SKM-1 treated with dmso at 0.1 percent for 144 hours (cell line): ENCODE measurements at regions not wholly inside any gene's neighbourhood (a gene's known extent, or its start where the extent isn't known, plus 50 kb on each side); places are given as distances from the start of the nearest gene placed in this dataset.

Source experiments
- DNase-seq: peaks from one replicate; lab custom pipeline; 2025; ENCODE audit not compliant: unreplicated experiment; lab: John Stamatoyannopoulos, UW

GRCh38 chr6:43923376-43924221 lies 153.6 kb downstream of the VEGFA start:
- no peak for DNase-seq

- no peak for DNase-seq
These were observed 152.7 kb downstream of the VEGFA start for GRCh38 chr6:43922426-43923375.

GRCh38 chr6:43921548-43922425 lies 151.8 kb downstream of the VEGFA start:
- no peak for DNase-seq

- DNase-seq: no peak
These were observed 151.0 kb downstream of the VEGFA start for GRCh38 chr6:43921039-43921438.

- no peak for DNase-seq
These were observed 149.8 kb downstream of the VEGFA start for GRCh38 chr6:43919774-43920173.

GRCh38 chr6:43917878-43918382 lies 147.9 kb downstream of the VEGFA start:
- DNase-seq: no peak

DNA sequence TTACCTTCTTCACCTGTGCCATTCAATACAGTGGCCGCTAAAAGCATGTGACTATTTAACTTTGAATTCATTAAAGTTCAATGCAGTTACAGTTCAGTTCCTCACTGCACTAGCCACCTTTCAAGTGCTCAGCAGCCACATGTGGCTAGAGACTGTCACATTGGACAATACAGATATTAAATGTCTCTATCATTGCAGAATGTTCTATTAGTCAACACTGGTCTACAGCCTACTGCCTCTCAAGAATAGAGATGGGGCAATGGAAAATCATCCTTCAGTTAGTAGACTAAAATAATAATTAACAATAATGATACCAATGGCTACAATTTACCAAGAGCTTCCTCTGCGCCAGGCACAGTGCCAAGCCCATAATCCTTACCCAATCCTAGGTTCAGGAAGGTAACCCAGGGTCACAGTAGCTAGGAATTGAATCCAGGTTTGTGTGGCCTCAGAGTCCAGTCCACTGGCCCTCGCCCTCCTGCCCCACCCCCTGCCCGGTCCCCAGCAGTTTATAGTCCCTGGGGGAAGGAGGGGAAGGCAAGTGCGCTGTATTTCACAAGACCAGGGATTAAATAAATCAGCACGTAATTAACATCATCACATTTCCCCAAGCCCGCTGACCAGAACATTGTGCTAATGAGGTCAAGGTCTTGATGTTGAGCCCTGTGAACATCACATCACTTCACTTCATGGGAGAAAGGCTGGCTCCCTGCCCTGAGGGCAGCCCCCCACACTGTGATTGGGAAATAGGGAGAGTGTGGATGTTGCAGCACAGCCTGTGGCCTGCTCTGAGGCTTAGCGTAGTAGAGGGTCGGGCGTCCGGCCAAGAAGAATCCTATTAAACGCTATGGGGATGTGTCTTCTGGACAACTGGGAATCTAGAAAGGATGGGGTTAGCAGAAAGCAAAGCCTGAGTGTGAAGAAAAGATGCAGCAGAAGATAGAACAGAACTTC lies 147.2 kb downstream of the VEGFA start:
- DNase-seq: peak; percentile 34

- DNase-seq: peak; percentile 5
These were observed 146.2 kb downstream of the VEGFA start for GRCh38 chr6:43915986-43916923.

DNA sequence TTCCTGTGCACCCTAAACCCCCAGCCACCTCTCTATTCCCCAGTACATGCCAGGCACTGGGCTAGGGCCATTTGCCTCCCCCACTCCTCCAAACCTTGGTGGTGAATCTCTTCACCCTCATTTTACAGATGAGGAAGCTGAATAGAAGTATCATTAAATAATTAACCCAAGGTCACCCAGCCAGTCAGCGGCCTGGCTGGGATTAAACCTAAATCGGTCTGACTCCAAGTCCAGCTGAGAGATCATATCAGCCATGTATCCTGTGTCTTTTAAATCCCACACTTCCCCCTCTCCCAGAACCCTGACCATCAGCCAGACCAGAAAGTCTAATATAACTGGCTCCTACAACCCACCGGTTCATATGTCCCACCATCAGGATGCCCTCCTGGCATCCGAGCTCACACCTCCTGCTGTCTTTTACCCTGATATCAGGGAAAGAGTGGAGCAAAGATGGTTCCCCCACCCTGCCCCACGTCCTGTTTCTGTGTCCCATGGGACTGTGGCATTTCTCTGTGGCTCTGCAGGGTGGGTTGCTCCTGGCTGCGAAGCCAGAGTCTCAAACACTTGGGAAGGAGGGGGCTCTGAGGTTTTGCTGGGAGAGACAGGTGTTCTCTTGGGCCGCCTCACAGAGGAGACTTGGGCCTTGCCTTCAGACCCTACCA lies 145.3 kb downstream of the VEGFA start:
- DNase-seq: no peak

DNA sequence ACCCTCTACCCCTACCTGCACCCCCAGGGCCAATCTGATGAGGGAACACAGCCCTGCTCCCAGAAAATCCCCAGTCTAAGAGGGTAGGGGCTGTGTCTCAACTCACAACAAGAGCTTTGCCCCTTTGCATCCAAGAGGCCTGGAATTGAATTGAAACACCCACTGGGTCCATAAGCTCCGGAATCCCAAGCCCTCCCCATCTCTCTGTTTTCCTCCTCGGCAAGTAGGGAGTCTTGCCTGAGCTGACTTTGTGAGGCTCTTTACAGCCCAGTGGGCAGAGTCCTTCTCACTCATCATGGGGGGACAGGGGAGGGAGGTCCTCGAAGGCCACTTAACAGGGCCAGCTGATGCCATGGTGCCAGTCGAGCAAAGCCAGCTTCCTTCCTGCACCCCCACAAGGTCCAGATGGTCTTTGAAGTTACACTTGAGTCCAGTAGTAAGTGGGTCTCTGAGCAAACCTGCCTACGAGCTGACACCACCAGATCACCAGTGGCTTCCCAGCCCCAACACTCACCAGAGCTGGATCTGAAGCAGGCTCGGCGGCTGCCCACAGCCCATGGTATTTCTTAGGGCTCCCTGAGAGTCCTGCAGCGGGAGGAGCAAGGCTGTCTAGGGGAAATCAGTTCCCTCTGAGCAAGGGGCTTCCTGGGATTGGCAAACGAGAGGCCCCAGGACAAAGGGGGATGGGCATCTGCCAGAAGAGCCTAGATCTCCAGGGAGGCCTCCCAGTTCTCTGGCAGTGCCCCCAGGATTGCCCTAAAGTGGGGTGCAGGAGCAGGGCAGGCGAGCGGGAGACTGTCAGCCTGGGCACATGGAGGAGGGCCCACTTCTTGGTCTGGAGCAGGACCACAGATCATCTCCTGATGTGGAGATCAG lies 144.5 kb downstream of the VEGFA start:
- no peak for DNase-seq

GRCh38 chr6:43913375-43914271 lies 143.6 kb downstream of the VEGFA start:
- no peak for DNase-seq

GRCh38 chr6:43912598-43913371 lies 142.8 kb downstream of the VEGFA start:
- DNase-seq: no peak

DNA sequence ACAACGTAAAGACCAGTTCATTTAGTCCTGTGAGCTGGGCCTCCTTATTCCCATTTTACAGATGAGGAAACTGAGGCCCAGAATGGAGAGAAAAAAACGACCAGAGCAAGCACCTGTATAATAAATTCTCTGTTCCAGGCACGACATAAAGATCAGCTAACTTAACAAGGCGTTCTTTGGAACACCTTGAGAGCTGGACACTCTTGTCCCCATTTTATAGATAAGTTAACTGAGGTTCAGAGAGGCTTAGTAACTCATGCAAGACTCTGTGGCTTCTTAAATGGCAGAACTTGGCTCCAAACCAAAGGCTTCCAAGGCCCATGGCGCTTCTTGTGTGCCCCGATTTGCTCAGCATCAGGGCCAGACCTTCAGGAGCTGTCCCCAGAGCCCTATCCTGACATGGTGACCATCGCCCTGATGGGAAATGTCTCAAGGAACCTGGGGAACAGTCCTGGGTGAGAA lies 142.1 kb downstream of the VEGFA start:
- DNase-seq: no peak

- DNase-seq: no peak
These were observed 141.5 kb downstream of the VEGFA start for GRCh38 chr6:43911354-43912115.
